Neural progenitor cell (in vitro differentiated cells): ENCODE measurements at regions not wholly inside any gene's neighbourhood (a gene's known extent, or its start where the extent isn't known, plus 50 kb on each side); places are given as distances from the start of the nearest gene placed in this dataset.

Source experiments
- CTCF ChIP-seq: fragments of 200-600 bp; sonication (generic); IDR thresholded peaks from 2 replicates; pipeline ENCODE4 v1.5.1; 2017; ENCODE audit warnings: antibody characterized with exemption, mild to moderate bottlenecking
- EZH2 ChIP-seq: fragments of 200-600 bp; sonication (generic); IDR thresholded peaks from 2 replicates; pipeline ENCODE4 v1.6.1; 2017; ENCODE audit warnings: antibody characterized with exemption, mild to moderate bottlenecking, moderate library complexity

GRCh38 chr6:101114703-101115102 is 233.6 kb upstream of the ASCC3 start:
- TF ChIP-seq CTCF, result peak; percentile 70
- no peak for TF ChIP-seq EZH2
